GM19238 (cell line): ENCODE measurements at regions not wholly inside any gene's neighbourhood (a gene's known extent, or its start where the extent isn't known, plus 50 kb on each side); places are given as distances from the start of the nearest gene placed in this dataset.

Source experiments
- DNase-seq: peaks from one replicate; pipeline ENCODE4 v3.0.0; 2011; ENCODE audit warnings: low spot score; ENCODE audit not compliant: insufficient read length

- DNase-seq, result no peak
Observed at GRCh38 chr17:5693821-5694220, 109.5 kb upstream of the NLRP1 start.

GRCh38 chr17:5694551-5694950, 110.2 kb upstream of the NLRP1 start:
- DNase-seq, result no peak

GRCh38 chr17:5695480-5695879, 111.2 kb upstream of the NLRP1 start:
- no peak for DNase-seq

GRCh38 chr17:5698959-5699358, 114.7 kb upstream of the NLRP1 start:
- DNase-seq, result no peak

- no peak for DNase-seq
Observed at GRCh38 chr17:5699814-5700213, 115.5 kb upstream of the NLRP1 start.

GRCh38 chr17:5700745-5701144, 116.4 kb upstream of the NLRP1 start:
- no peak for DNase-seq

GRCh38 chr17:5701381-5701780, 117.1 kb upstream of the NLRP1 start:
- DNase-seq, result no peak

- no peak for DNase-seq
Observed at GRCh38 chr17:5702951-5703510, 118.7 kb upstream of the NLRP1 start.

GRCh38 chr17:5703736-5704135, 119.4 kb upstream of the NLRP1 start:
- DNase-seq, result no peak

GRCh38 chr17:5705081-5705875, 121.0 kb upstream of the NLRP1 start:
- peak; percentile 23 for DNase-seq

GRCh38 chr17:5705876-5706576, 121.7 kb upstream of the NLRP1 start:
- no peak for DNase-seq

GRCh38 chr17:5706577-5707210, 122.4 kb upstream of the NLRP1 start:
- DNase-seq, result peak; percentile 39

GRCh38 chr17:5707482-5707881, 123.2 kb upstream of the NLRP1 start:
- DNase-seq, result no peak

GRCh38 chr17:5708344-5708743, 124.0 kb upstream of the NLRP1 start:
- DNase-seq, result no peak

GRCh38 chr17:5711344-5711743, 127.0 kb upstream of the NLRP1 start:
- no peak for DNase-seq

GRCh38 chr17:5714993-5715392, 130.7 kb upstream of the NLRP1 start:
- DNase-seq, result no peak

- DNase-seq, result no peak
Observed at GRCh38 chr17:5715478-5715877, 131.2 kb upstream of the NLRP1 start.

GRCh38 chr17:5718726-5719125, 134.4 kb upstream of the NLRP1 start:
- no peak for DNase-seq

GRCh38 chr17:5719976-5720375, 135.7 kb upstream of the NLRP1 start:
- no peak for DNase-seq

GRCh38 chr17:5730373-5730772, 146.1 kb upstream of the NLRP1 start:
- DNase-seq, result no peak

- DNase-seq, result no peak
Observed at GRCh38 chr17:5740937-5741336, 156.6 kb upstream of the NLRP1 start.

GRCh38 chr17:5741810-5742209, 157.5 kb upstream of the NLRP1 start:
- DNase-seq, result no peak
